AG10803 (cell line): ENCODE measurements at regions not wholly inside any gene's neighbourhood (a gene's known extent, or its start where the extent isn't known, plus 50 kb on each side); places are given as distances from the start of the nearest gene placed in this dataset.

Experiments
- DNase-seq: peaks from one replicate; pipeline ENCODE4 v3.0.0; 2010; ENCODE audit warnings: low read depth
- H3K4me3 ChIP-seq: 2 replicates; pipeline ENCODE4 v1.5.1; 2011; ENCODE audit warnings: mild to moderate bottlenecking, low read length, control low read depth
- CTCF ChIP-seq: conservative IDR thresholded peaks from 2 replicates; pipeline ENCODE4 v1.5.1; 2011; ENCODE audit warnings: mild to moderate bottlenecking, low read length, control low read depth, inconsistent platforms

- no peak for DNase-seq
- no peak for TF ChIP-seq CTCF
- H3K4me3 ChIP-seq = no peak overlapping the region
Observed at GRCh38 chr7:33769930-33770329, 135.4 kb upstream of the BMPER start.

- no peak overlapping the region for H3K4me3 ChIP-seq
- peak; percentile 35 for DNase-seq
- TF ChIP-seq CTCF = no peak
Observed at GRCh38 chr7:33770576-33770975, 134.8 kb upstream of the BMPER start.

- DNase-seq = no peak
- no peak for TF ChIP-seq CTCF
- H3K4me3 ChIP-seq = no peak overlapping the region
Observed at GRCh38 chr7:33771422-33771821, 133.9 kb upstream of the BMPER start.

- no peak for TF ChIP-seq CTCF
- no peak overlapping the region for H3K4me3 ChIP-seq
- peak; percentile 65 for DNase-seq
Observed at GRCh38 chr7:33773053-33773452, 132.3 kb upstream of the BMPER start.

GRCh38 chr7:33774762-33775523 is 130.4 kb upstream of the BMPER start:
- TF ChIP-seq CTCF = no peak
- no peak overlapping the region for H3K4me3 ChIP-seq
- DNase-seq = peak; percentile 68

- no peak for TF ChIP-seq CTCF
- H3K4me3 ChIP-seq = no peak overlapping the region
- no peak for DNase-seq
Observed at GRCh38 chr7:33775790-33776189, 129.5 kb upstream of the BMPER start.

- TF ChIP-seq CTCF = no peak
- no peak overlapping the region for H3K4me3 ChIP-seq
- DNase-seq = peak; percentile 38
Observed at GRCh38 chr7:33776788-33777187, 128.6 kb upstream of the BMPER start.
